ENCODE measurements at regions not wholly inside any gene's neighbourhood (a gene's known extent, or its start where the extent isn't known, plus 50 kb on each side); places are given as distances from the start of the nearest gene placed in this dataset.

GRCh38 chr13:107438251-107438650 lies 777.1 kb downstream of the LIG4 start:
- TF ChIP-seq, protein P1, sequence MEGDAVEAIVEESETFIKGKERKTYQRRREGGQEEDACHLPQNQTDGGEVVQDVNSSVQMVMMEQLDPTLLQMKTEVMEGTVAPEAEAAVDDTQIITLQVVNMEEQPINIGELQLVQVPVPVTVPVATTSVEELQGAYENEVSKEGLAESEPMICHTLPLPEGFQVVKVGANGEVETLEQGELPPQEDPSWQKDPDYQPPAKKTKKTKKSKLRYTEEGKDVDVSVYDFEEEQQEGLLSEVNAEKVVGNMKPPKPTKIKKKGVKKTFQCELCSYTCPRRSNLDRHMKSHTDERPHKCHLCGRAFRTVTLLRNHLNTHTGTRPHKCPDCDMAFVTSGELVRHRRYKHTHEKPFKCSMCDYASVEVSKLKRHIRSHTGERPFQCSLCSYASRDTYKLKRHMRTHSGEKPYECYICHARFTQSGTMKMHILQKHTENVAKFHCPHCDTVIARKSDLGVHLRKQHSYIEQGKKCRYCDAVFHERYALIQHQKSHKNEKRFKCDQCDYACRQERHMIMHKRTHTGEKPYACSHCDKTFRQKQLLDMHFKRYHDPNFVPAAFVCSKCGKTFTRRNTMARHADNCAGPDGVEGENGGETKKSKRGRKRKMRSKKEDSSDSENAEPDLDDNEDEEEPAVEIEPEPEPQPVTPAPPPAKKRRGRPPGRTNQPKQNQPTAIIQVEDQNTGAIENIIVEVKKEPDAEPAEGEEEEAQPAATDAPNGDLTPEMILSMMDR (IDR thresholded peaks at IDR 0.05; ENCODE audit: low read depth, low read length, missing control alignments): no peak
- DNase-seq (ENCODE audit: low read depth): no peak
- in situ Hi-C loops (cut with HindIII; ENCODE audit: low sequenced_read_pairs): no loop called here
- H3K4me3 ChIP-seq (ENCODE audit: low read depth, low read length): no peak overlapping the region

DNA sequence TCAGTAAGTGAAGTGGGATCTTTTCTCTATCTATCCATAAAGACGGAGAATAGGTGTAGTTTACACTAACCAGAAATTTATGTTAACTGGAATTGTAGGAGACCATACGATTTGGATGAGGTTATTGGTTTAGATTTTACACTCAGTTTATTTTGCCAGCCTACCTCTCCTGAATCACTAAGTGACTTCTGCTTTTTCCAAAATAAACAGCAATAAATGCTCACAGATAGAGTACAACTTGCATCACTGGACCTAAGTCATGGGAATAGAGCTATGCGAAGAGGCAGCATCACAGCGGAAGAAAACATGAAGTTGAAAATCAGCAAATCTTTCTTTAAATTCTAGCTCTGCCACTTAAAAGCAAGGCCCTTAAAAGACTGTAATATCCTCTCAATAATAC lies 781.0 kb downstream of the LIG4 start:
- in situ Hi-C loops (cut with HindIII; ENCODE audit: low sequenced_read_pairs): no loop called here
- H3K4me3 ChIP-seq (ENCODE audit: low read depth, low read length): no peak overlapping the region
- TF ChIP-seq, protein P1 (IDR thresholded peaks at IDR 0.05; ENCODE audit: low read depth, low read length, missing control alignments): no peak
- DNase-seq (ENCODE audit: low read depth): no peak

- in situ Hi-C loops (cut with HindIII; ENCODE audit: low sequenced_read_pairs): no loop called here
- DNase-seq (ENCODE audit: low read depth): no peak
- no peak overlapping the region for H3K4me3 ChIP-seq (ENCODE audit: low read depth, low read length)
- TF ChIP-seq, protein P1 (IDR thresholded peaks at IDR 0.05; ENCODE audit: low read depth, low read length, missing control alignments): no peak
Observed at GRCh38 chr13:107427536-107427935, 787.8 kb downstream of the LIG4 start.

DNA sequence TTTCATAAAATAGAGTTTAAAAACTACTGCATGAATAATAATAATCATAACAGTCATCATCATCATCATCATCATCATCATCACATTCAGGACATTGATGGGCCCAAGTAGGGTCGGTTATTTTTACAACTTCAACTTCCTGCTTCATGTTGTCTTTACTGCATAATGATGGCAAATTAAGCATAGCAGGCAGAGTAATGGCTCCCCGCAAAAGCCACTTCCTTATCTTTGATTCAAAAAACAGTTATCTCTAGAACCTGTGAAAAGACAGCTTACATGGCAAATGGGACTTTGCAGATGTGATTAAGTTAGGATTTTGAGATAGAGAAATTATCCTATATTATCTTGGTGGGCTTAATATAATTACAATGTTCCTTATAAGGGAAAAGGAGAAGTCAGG lies 792.9 kb downstream of the LIG4 start:
- TF ChIP-seq, protein P1 (IDR thresholded peaks at IDR 0.05; ENCODE audit: low read depth, low read length, missing control alignments): no peak
- DNase-seq (ENCODE audit: low read depth): no peak
- no peak overlapping the region for H3K4me3 ChIP-seq (ENCODE audit: low read depth, low read length)
- in situ Hi-C loops (cut with HindIII; ENCODE audit: low sequenced_read_pairs): no loop called here

DNA sequence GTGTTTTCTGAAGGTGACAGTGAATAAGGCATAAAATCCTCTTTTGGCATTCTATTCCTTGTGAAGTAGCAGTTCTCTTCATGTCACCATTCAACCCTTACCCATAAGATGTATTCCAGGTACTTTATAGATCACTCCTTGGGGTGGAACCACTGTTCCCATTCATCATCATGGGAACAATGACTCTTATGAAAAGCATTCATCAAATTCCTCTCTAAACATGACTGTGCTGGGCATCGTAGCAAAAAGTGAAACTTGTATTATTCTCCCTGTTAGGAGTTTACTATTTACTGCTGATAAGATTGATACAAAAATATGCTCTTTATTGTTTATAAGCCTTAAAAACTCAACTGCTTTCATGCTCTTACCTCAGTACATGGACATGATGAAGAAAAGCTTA lies 793.4 kb downstream of the LIG4 start:
- TF ChIP-seq, protein P1 (IDR thresholded peaks at IDR 0.05; ENCODE audit: low read depth, low read length, missing control alignments): no peak
- no peak for DNase-seq (ENCODE audit: low read depth)
- no peak overlapping the region for H3K4me3 ChIP-seq (ENCODE audit: low read depth, low read length)
- in situ Hi-C loops (cut with HindIII; ENCODE audit: low sequenced_read_pairs): no loop called here

DNA sequence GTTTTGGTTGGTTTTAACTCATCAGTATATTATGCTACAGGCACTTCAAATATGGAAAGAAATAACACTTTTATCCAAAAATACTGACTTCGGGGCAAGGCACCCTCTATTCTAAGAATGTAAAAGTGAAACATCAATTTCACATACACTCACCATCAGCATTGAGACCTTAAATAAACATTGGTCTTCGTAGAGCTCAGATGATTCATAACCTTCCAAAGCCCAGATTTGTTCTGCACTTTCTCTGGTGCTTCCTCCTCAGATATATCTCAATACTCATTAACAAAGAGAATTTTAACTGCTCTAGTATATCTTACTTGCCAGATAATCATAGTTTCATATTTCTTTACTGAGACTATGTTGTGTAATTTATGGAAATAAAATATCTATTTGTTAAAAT lies 794.3 kb downstream of the LIG4 start:
- peak; percentile 11 for DNase-seq (ENCODE audit: low read depth)
- TF ChIP-seq, protein P1 (IDR thresholded peaks at IDR 0.05; ENCODE audit: low read depth, low read length, missing control alignments): no peak
- in situ Hi-C loops (cut with HindIII; ENCODE audit: low sequenced_read_pairs): no loop called here
- no peak overlapping the region for H3K4me3 ChIP-seq (ENCODE audit: low read depth, low read length)

- in situ Hi-C loops (cut with HindIII; ENCODE audit: low sequenced_read_pairs): no loop called here
- no peak overlapping the region for H3K4me3 ChIP-seq (ENCODE audit: low read depth, low read length)
- TF ChIP-seq, protein P1 (IDR thresholded peaks at IDR 0.05; ENCODE audit: low read depth, low read length, missing control alignments): no peak
- no peak for DNase-seq (ENCODE audit: low read depth)
Observed at GRCh38 chr13:107413005-107413404, 802.3 kb downstream of the LIG4 start.

Data from astrocyte of the cerebellum (primary cell).